HepG2 (cell line): ENCODE measurements at regions not wholly inside any gene's neighbourhood (a gene's known extent, or its start where the extent isn't known, plus 50 kb on each side); places are given as distances from the start of the nearest gene placed in this dataset.
A peak's percentile ranks its signal among the peaks of the same experiment; 100 is the strongest.

Experiments
- BCL6 ChIP-seq: IDR thresholded peaks from 2 replicates; pipeline ENCODE4 v1.6.1; 2016; ENCODE audit warnings: missing genetic modification reagents, missing compliant biosample characterization
- KLF9 ChIP-seq: IDR thresholded peaks from 2 replicates; pipeline ENCODE4 v1.6.1; 2016; ENCODE audit warnings: low read depth
- MIER2 ChIP-seq: IDR thresholded peaks from 2 replicates; pipeline ENCODE4 v1.6.1; 2016; ENCODE audit warnings: missing biosample characterization, missing genetic modification reagents
- NFKB2 ChIP-seq: sonication (generic); formaldehyde crosslinking; IDR thresholded peaks from 2 replicates; pipeline ENCODE4 v1.4.0; 2020; ENCODE audit warnings: missing genetic modification reagents, borderline replicate concordance
- SAFB2 ChIP-seq: sonication (generic); formaldehyde crosslinking; IDR thresholded peaks from 2 replicates; pipeline ENCODE4 v1.5.1; 2020; ENCODE audit warnings: missing genetic modification reagents, low read depth, mild to moderate bottlenecking, borderline replicate concordance
- SOX13 ChIP-seq, 3 experiments: fragments of 450-650 bp in 1 of 3; sonication (generic) in 1 of 3; formaldehyde crosslinking in 1 of 3; IDR thresholded peaks in 2 of 3; conservative IDR thresholded peaks in 1 of 3; 2 replicates each; pipeline versions ENCODE4 v1.5.0 to v1.6.1; 2016 to 2020; ENCODE audit warnings: antibody characterized with exemption in 1 of 3, mild to moderate bottlenecking in 1 of 3, missing compliant biosample characterization in 1 of 3, missing genetic modification reagents in 1 of 3, moderate library complexity in 1 of 3
- SOX5 ChIP-seq: IDR thresholded peaks from 2 replicates; pipeline ENCODE4 v1.6.1; 2016; ENCODE audit warnings: borderline replicate concordance
- TCF7 ChIP-seq: sonication (generic); IDR thresholded peaks from 2 replicates; pipeline ENCODE4 v1.6.1; 2016; ENCODE audit warnings: antibody characterized with exemption, low read depth
- ZNF335 ChIP-seq: sonication (generic); formaldehyde crosslinking; IDR thresholded peaks from 2 replicates; pipeline ENCODE4 v1.4.0; 2020; ENCODE audit warnings: missing genetic modification reagents
- ZNF343 ChIP-seq: sonication (generic); formaldehyde crosslinking; IDR thresholded peaks from 2 replicates; pipeline ENCODE4 v1.4.0; 2020; ENCODE audit warnings: mild to moderate bottlenecking, missing genetic modification reagents
- ZNF563 ChIP-seq: sonication (generic); formaldehyde crosslinking; IDR thresholded peaks from 2 replicates; pipeline ENCODE4 v1.8.0; 2022; ENCODE audit warnings: mild to moderate bottlenecking, moderate library complexity, missing genetic modification reagents
- ZNF652 ChIP-seq: IDR thresholded peaks from 2 replicates; pipeline ENCODE4 v1.6.1; 2016; ENCODE audit warnings: low read depth, borderline replicate concordance
- ZNF776 ChIP-seq: sonication (generic); formaldehyde crosslinking; IDR thresholded peaks from 2 replicates; pipeline ENCODE4 v1.4.0; 2020; ENCODE audit warnings: mild to moderate bottlenecking, missing genetic modification reagents
- TF ChIP-seq, protein P1 (sequence below): sonication (generic); formaldehyde crosslinking; IDR thresholded peaks from 2 replicates; pipeline ENCODE4 v1.5.0; 2020; ENCODE audit warnings: missing genetic modification reagents
- TF ChIP-seq, protein P2 (sequence below): sonication (generic); formaldehyde crosslinking; IDR thresholded peaks from 2 replicates; pipeline ENCODE4 v1.4.0; 2020; ENCODE audit warnings: low read depth, mild to moderate bottlenecking, missing genetic modification reagents
- TF ChIP-seq, protein P3 (sequence below): sonication (generic); formaldehyde crosslinking; IDR thresholded peaks from 2 replicates; pipeline ENCODE4 v1.5.1; 2020; ENCODE audit warnings: missing genetic modification reagents, mild to moderate bottlenecking, borderline replicate concordance
- TF ChIP-seq, protein P4 (sequence below): sonication (generic); formaldehyde crosslinking; IDR thresholded peaks from 2 replicates; pipeline ENCODE4 v1.5.0; 2020; ENCODE audit warnings: missing genetic modification reagents
- TF ChIP-seq, protein P5 (sequence below): sonication (generic); formaldehyde crosslinking; IDR thresholded peaks from 2 replicates; pipeline ENCODE4 v1.5.1; 2020; ENCODE audit warnings: missing genetic modification reagents, mild to moderate bottlenecking, borderline replicate concordance
- TF ChIP-seq, protein P6 (sequence below): sonication (generic); formaldehyde crosslinking; IDR thresholded peaks from 2 replicates; pipeline ENCODE4 v1.8.1; 2023; ENCODE audit warnings: missing genetic modification reagents, inconsistent platforms, borderline replicate concordance
- TF ChIP-seq, protein P7 (sequence below): sonication (generic); formaldehyde crosslinking; IDR thresholded peaks from 2 replicates; pipeline ENCODE4 v1.8.0; 2022; ENCODE audit warnings: missing genetic modification reagents, mild to moderate bottlenecking, inconsistent platforms, borderline replicate concordance

DNA sequence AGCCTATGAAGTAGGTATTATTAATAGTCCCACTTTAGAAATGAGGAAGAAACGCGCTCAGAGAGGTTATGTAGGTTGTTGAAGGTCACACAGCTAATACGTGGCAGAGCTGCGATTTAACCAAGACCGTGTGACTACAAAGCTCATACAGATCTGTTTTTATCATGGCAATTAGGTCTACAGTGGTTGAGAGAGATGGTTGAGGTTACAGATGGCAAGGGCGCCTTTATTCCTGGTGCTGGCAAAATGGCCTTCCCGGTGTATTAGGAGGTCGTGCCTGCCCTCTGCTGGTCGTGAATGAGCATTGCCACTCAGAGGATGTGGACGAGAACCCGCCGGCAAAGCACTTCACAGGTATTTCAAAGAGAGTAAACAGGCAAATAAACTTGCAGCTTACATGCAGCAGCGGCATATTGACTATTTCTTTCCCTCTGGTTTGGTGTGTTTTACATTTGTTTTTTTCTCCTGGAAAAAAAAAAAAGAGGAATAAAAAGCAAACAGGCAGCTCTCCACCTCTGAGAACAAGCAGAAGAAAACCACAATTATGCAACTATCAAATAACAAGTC is 65.3 kb upstream of the EGFLAM start (continued):
- TF ChIP-seq, protein P1, sequence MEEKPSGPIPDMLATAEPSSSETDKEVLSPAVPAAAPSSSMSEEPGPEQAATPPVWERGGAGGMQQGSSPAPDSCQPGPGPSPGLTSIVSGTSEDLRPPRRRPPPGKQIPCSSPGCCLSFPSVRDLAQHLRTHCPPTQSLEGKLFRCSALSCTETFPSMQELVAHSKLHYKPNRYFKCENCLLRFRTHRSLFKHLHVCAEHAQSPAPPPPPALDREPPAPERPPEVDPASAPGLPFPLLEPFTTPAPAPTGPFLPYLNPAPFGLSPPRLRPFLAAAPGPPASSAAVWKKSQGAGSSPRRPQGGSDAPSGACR (CRISPR knock-in tag) = no peak
- TF ChIP-seq, protein P2, sequence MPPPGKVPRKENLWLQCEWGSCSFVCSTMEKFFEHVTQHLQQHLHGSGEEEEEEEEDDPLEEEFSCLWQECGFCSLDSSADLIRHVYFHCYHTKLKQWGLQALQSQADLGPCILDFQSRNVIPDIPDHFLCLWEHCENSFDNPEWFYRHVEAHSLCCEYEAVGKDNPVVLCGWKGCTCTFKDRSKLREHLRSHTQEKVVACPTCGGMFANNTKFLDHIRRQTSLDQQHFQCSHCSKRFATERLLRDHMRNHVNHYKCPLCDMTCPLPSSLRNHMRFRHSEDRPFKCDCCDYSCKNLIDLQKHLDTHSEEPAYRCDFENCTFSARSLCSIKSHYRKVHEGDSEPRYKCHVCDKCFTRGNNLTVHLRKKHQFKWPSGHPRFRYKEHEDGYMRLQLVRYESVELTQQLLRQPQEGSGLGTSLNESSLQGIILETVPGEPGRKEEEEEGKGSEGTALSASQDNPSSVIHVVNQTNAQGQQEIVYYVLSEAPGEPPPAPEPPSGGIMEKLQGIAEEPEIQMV = no peak
- TF ChIP-seq, protein P3, sequence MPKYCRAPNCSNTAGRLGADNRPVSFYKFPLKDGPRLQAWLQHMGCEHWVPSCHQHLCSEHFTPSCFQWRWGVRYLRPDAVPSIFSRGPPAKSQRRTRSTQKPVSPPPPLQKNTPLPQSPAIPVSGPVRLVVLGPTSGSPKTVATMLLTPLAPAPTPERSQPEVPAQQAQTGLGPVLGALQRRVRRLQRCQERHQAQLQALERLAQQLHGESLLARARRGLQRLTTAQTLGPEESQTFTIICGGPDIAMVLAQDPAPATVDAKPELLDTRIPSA (CRISPR knock-in tag) = no peak
- TF ChIP-seq SAFB2 (CRISPR knock-in tag) (no peak), BCL6 (CRISPR knock-in tag) (peak; percentile 14; the same call in 1 of the 2 replicates), ZNF652 (CRISPR knock-in tag) (no peak), ZNF335 (no peak), TCF7 (no peak), SOX5 (CRISPR knock-in tag) (peak; percentile 27; the same call in 1 of the 2 replicates), KLF9 (no peak), ZNF776 (CRISPR knock-in tag) (no peak), ZNF563 (CRISPR knock-in tag) (no peak), NFKB2 (CRISPR knock-in tag) (no peak), MIER2 (CRISPR knock-in tag) (peak; percentile 43; the same call in 1 of the 2 replicates), ZNF343 (CRISPR knock-in tag) (no peak), SOX13 (IDR thresholded peaks at IDR 0.05) (no peak), SOX13 (CRISPR knock-in tag; conservative IDR thresholded peaks at IDR 0.05 in 1 of 2, IDR thresholded peaks at IDR 0.05 in 1 of 2) (no peak)
- TF ChIP-seq, protein P4, sequence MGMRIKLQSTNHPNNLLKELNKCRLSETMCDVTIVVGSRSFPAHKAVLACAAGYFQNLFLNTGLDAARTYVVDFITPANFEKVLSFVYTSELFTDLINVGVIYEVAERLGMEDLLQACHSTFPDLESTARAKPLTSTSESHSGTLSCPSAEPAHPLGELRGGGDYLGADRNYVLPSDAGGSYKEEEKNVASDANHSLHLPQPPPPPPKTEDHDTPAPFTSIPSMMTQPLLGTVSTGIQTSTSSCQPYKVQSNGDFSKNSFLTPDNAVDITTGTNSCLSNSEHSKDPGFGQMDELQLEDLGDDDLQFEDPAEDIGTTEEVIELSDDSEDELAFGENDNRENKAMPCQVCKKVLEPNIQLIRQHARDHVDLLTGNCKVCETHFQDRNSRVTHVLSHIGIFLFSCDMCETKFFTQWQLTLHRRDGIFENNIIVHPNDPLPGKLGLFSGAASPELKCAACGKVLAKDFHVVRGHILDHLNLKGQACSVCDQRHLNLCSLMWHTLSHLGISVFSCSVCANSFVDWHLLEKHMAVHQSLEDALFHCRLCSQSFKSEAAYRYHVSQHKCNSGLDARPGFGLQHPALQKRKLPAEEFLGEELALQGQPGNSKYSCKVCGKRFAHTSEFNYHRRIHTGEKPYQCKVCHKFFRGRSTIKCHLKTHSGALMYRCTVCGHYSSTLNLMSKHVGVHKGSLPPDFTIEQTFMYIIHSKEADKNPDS (CRISPR knock-in tag) = no peak
- TF ChIP-seq, protein P5, sequence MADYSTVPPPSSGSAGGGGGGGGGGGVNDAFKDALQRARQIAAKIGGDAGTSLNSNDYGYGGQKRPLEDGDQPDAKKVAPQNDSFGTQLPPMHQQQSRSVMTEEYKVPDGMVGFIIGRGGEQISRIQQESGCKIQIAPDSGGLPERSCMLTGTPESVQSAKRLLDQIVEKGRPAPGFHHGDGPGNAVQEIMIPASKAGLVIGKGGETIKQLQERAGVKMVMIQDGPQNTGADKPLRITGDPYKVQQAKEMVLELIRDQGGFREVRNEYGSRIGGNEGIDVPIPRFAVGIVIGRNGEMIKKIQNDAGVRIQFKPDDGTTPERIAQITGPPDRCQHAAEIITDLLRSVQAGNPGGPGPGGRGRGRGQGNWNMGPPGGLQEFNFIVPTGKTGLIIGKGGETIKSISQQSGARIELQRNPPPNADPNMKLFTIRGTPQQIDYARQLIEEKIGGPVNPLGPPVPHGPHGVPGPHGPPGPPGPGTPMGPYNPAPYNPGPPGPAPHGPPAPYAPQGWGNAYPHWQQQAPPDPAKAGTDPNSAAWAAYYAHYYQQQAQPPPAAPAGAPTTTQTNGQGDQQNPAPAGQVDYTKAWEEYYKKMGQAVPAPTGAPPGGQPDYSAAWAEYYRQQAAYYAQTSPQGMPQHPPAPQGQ = no peak
- TF ChIP-seq, protein P6, sequence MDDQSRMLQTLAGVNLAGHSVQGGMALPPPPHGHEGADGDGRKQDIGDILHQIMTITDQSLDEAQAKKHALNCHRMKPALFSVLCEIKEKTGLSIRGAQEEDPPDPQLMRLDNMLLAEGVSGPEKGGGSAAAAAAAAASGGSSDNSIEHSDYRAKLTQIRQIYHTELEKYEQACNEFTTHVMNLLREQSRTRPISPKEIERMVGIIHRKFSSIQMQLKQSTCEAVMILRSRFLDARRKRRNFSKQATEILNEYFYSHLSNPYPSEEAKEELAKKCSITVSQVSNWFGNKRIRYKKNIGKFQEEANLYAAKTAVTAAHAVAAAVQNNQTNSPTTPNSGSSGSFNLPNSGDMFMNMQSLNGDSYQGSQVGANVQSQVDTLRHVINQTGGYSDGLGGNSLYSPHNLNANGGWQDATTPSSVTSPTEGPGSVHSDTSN (CRISPR knock-in tag) = no peak
- TF ChIP-seq, protein P7, sequence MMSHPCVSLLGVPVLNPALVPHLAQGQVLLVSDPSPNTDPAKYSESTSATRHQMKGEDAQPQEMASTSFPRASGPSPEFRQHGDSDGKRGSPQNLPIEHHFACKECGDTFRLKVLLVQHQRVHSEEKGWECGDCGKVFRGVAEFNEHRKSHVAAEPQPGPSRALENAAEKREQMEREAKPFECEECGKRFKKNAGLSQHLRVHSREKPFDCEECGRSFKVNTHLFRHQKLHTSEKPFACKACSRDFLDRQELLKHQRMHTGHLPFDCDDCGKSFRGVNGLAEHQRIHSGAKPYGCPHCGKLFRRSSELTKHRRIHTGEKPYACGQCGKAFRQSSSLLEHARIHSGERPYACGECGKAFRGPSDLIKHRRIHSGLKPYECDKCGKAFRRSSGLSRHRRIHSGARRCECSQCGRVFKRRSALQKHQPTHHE (CRISPR knock-in tag) = no peak
